IPS-18a (cell line): ENCODE measurements at regions not wholly inside any gene's neighbourhood (a gene's known extent, or its start where the extent isn't known, plus 50 kb on each side); places are given as distances from the start of the nearest gene placed in this dataset.

Experiments
- H3K27ac ChIP-seq: one replicate; pipeline ENCODE4 v1.5.1; 2013; ENCODE audit warnings: low read length
- H3K27me3 ChIP-seq: one replicate; pipeline ENCODE4 v1.6.1; 2013; ENCODE audit warnings: mild to moderate bottlenecking, low read length; ENCODE audit not compliant: control insufficient read depth, insufficient read depth
- H3K36me3 ChIP-seq: one replicate; pipeline ENCODE4 v1.6.1; 2013; ENCODE audit warnings: low read depth, low read length; ENCODE audit not compliant: control insufficient read depth
- H3K4me1 ChIP-seq: one replicate; pipeline ENCODE4 v1.6.1; 2013; ENCODE audit warnings: low read depth, low read length; ENCODE audit not compliant: control insufficient read depth
- H3K4me3 ChIP-seq: one replicate; pipeline ENCODE4 v1.5.1; 2013; ENCODE audit warnings: low read length
- H3K9ac ChIP-seq: one replicate; pipeline ENCODE4 v1.6.1; 2013; ENCODE audit warnings: mild to moderate bottlenecking, low read length, moderate library complexity
- H3K9me3 ChIP-seq: one replicate; pipeline ENCODE4 v1.6.1; 2013; ENCODE audit warnings: low read depth, low read length; ENCODE audit not compliant: control insufficient read depth

- H3K27ac ChIP-seq = peak overlapping the region; percentile 15
- H3K4me1 ChIP-seq = peaks cover 6% of the 10 kb centered on the region
- no peak overlapping the region for H3K4me3 ChIP-seq
- no peak overlapping the region for H3K9ac ChIP-seq
- no peaks in the 10 kb centered on the region for H3K27me3 ChIP-seq
- H3K36me3 ChIP-seq = no peaks in the 10 kb centered on the region
- H3K9me3 ChIP-seq = no peaks in the 10 kb centered on the region
Measured at GRCh38 chr13:92938486-92939020, 288.1 kb upstream of the GPC6 start.

GRCh38 chr13:92941167-92941566 is 285.4 kb upstream of the GPC6 start:
- Histone ChIP-seq H3K9me3 (no peaks in the 10 kb centered on the region), H3K36me3 (no peaks in the 10 kb centered on the region), H3K4me1 (peaks cover 6% of the 10 kb centered on the region), H3K27ac (no peak overlapping the region), H3K4me3 (no peak overlapping the region), H3K27me3 (no peaks in the 10 kb centered on the region), H3K9ac (peak overlapping the region; percentile 12)

DNA sequence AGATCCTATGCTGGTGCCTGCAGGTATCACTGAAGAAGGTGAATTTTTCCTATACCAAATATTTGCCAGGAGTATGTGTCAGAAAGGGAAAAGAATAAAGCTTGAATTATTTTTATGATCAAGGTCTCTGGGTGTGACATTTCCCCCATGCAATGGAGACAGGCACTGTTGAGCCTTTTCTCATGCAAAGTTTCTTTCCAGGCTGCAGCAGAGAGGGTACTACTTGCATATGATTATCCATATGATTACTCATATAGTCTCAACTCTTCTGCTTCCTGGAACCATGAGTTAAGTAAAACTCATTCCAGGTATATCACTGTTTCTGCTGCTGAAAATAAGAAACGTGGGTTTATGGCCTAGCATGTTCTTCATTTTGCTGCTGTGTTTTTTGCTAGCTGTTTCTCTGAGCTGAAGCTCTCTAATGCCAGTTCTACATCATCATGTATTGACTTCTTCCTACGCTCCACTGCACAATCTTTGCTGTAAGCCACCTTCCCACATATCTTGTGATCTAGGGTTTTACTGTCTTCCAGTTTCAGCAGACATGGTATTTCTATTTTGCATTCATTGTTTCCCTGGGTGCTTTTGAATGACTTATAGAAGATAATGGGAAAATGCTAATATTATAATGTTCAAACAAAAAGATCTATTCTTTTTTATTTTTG is 278.7 kb upstream of the GPC6 start:
- Histone ChIP-seq H3K36me3 (no peaks in the 10 kb centered on the region), H3K9me3 (no peaks in the 10 kb centered on the region), H3K27me3 (no peaks in the 10 kb centered on the region), H3K27ac (no peak overlapping the region), H3K4me1 (peaks cover 4% of the 10 kb centered on the region), H3K4me3 (no peak overlapping the region), H3K9ac (no peak overlapping the region)

DNA sequence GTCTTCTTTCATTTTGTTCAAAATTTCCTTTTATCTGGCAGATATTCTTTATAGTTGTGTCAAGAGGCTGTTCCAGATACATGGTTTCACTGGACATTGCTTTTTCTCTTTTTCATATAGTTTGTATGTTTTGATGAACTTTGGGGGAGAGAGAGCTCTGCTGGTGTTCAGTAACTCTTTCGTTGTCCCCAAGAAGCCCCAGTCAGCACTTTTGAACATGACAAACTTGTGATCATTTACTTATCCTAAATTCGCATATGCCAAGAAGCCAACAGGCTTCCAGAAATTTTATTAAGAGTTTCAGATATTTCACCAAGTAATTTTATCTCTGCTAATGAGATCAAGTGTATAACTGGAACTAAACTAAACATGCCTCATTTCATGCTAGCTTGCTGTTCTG is 275.8 kb upstream of the GPC6 start:
- Histone ChIP-seq H3K9me3 (no peaks in the 10 kb centered on the region), H3K27me3 (no peaks in the 10 kb centered on the region), H3K27ac (no peak overlapping the region), H3K36me3 (no peaks in the 10 kb centered on the region), H3K9ac (no peak overlapping the region), H3K4me1 (peaks cover 4% of the 10 kb centered on the region), H3K4me3 (no peak overlapping the region)

- H3K9me3 ChIP-seq = no peaks in the 10 kb centered on the region
- no peaks in the 10 kb centered on the region for H3K36me3 ChIP-seq
- H3K4me3 ChIP-seq = no peak overlapping the region
- no peak overlapping the region for H3K9ac ChIP-seq
- H3K27ac ChIP-seq = no peak overlapping the region
- H3K4me1 ChIP-seq = peaks cover 4% of the 10 kb centered on the region
- H3K27me3 ChIP-seq = no peaks in the 10 kb centered on the region
Measured at GRCh38 chr13:92951273-92951890, 275.2 kb upstream of the GPC6 start.

- Histone ChIP-seq H3K4me1 (peaks cover 4% of the 10 kb centered on the region), H3K4me3 (no peak overlapping the region), H3K27me3 (no peaks in the 10 kb centered on the region), H3K9me3 (no peaks in the 10 kb centered on the region), H3K36me3 (no peaks in the 10 kb centered on the region), H3K9ac (no peak overlapping the region), H3K27ac (no peak overlapping the region)
Measured at GRCh38 chr13:92952161-92952560, 274.4 kb upstream of the GPC6 start.

DNA sequence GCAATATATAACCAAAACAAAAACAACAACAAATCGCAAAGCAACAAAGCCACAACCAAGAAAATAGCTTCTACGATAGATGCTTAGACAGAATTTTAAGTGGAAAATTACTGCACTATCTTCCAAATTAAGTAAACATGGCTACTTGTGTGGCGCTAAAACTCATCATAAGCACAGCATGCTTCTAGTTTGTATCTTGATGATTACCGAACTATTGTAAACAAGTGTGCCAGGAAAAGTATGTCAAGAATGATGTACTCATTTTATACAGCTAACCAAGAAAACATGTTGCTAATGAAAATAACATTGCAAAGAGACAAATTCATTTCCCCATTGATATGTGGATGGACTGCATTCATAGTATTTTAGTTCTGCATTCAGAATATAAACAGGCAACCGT is 271.9 kb upstream of the GPC6 start:
- Histone ChIP-seq H3K36me3 (no peaks in the 10 kb centered on the region), H3K27me3 (no peaks in the 10 kb centered on the region), H3K27ac (no peak overlapping the region), H3K4me3 (no peak overlapping the region), H3K4me1 (no peaks in the 10 kb centered on the region), H3K9me3 (no peaks in the 10 kb centered on the region), H3K9ac (no peak overlapping the region)

DNA sequence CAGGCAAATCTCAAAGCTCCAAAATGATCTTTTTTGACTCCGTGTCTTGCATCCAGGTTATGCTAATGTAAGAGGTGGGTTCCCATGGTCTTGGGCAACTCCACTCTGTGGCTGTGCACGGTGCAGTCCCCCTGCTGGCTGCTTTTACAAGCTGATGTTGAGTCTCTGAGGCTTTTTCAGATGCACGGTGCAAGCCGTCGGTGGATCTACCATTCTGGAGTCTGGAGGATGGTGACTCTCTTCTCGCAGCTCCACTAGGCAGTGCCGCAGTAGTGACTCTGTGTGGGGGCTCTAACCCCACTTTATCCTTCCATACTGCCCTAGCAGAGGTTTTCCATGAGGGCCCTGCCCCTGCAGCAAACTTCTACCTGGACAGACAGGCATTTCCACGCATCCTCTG is 266.8 kb upstream of the GPC6 start:
- H3K9me3 ChIP-seq = peaks cover 4% of the 10 kb centered on the region
- no peaks in the 10 kb centered on the region for H3K36me3 ChIP-seq
- no peaks in the 10 kb centered on the region for H3K4me1 ChIP-seq
- no peak overlapping the region for H3K4me3 ChIP-seq
- H3K27ac ChIP-seq = no peak overlapping the region
- H3K9ac ChIP-seq = no peak overlapping the region
- H3K27me3 ChIP-seq = no peaks in the 10 kb centered on the region

DNA sequence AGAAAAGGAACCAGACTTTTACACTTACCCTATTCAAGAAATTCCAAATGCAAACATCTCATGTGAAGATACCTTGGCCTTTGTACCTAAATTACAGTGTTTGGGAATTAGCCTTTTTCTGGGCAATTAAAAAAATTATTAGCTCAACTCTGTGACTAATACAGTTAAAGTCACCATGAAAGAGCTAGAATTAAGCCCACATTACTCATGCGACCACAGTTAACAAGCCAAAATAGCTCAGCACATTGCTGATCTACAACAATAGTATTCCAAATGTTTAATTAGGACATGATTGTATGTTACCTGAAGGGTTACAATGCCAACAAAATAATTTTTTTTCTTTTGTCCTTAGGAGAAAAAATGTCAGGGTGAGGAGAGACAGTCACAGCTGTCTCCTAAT is 263.6 kb upstream of the GPC6 start:
- H3K9ac ChIP-seq = no peak overlapping the region
- no peak overlapping the region for H3K4me3 ChIP-seq
- peaks cover 4% of the 10 kb centered on the region for H3K9me3 ChIP-seq
- no peaks in the 10 kb centered on the region for H3K27me3 ChIP-seq
- no peaks in the 10 kb centered on the region for H3K4me1 ChIP-seq
- H3K27ac ChIP-seq = no peak overlapping the region
- no peaks in the 10 kb centered on the region for H3K36me3 ChIP-seq

- H3K27me3 ChIP-seq = no peaks in the 10 kb centered on the region
- H3K36me3 ChIP-seq = no peaks in the 10 kb centered on the region
- no peaks in the 10 kb centered on the region for H3K9me3 ChIP-seq
- no peak overlapping the region for H3K4me3 ChIP-seq
- H3K4me1 ChIP-seq = no peaks in the 10 kb centered on the region
- H3K27ac ChIP-seq = no peak overlapping the region
- no peak overlapping the region for H3K9ac ChIP-seq
Measured at GRCh38 chr13:92966341-92966740, 260.3 kb upstream of the GPC6 start.

DNA sequence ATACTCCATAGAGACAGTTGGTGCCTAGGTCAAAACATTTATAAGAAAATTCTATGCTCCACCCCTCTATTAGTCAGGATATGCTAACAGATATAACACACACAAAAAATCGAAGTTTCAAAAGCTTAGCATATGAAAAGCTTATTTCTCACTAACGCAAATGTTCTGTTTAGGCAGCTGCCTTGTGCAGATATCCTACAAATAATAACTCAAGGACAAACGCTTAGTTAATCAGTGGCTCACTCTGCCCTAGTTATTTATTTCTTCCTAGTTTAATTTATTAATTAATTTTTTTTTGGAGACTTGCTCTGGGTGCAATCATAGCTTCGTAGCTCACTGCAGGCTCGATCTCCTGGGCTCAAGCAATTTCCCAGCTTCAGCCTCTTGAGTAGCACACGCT is 259.7 kb upstream of the GPC6 start:
- no peak overlapping the region for H3K9ac ChIP-seq
- no peaks in the 10 kb centered on the region for H3K36me3 ChIP-seq
- no peaks in the 10 kb centered on the region for H3K9me3 ChIP-seq
- no peak overlapping the region for H3K4me3 ChIP-seq
- H3K4me1 ChIP-seq = no peaks in the 10 kb centered on the region
- H3K27me3 ChIP-seq = no peaks in the 10 kb centered on the region
- H3K27ac ChIP-seq = no peak overlapping the region

GRCh38 chr13:92967923-92968322 is 258.7 kb upstream of the GPC6 start:
- Histone ChIP-seq H3K27ac (no peak overlapping the region), H3K36me3 (no peaks in the 10 kb centered on the region), H3K4me3 (no peak overlapping the region), H3K9ac (no peak overlapping the region), H3K27me3 (no peaks in the 10 kb centered on the region), H3K9me3 (no peaks in the 10 kb centered on the region), H3K4me1 (no peaks in the 10 kb centered on the region)
